Hippocampal formation (tissue), 2 donors: ENCODE measurements at regions not wholly inside any gene's neighbourhood (a gene's known extent, or its start where the extent isn't known, plus 50 kb on each side); places are given as distances from the start of the nearest gene placed in this dataset.

Source experiments
- DNase-seq, 2 donors: peaks; one replicate each; lab custom pipeline; 2025; lab: John Stamatoyannopoulos, UW

GRCh38 chr5:116848954-116849581 lies 274.4 kb upstream of the SEMA6A start:
- DNase-seq: no peak

GRCh38 chr5:116847960-116848359 lies 273.3 kb upstream of the SEMA6A start:
- no peak for DNase-seq

- DNase-seq: no peak
These were observed 269.4 kb upstream of the SEMA6A start for GRCh38 chr5:116844015-116844414.

- no peak for DNase-seq
These were observed 267.9 kb upstream of the SEMA6A start for GRCh38 chr5:116842514-116842961.

- DNase-seq: no peak
These were observed 267.1 kb upstream of the SEMA6A start for GRCh38 chr5:116841734-116842133.

- no peak for DNase-seq
These were observed 263.5 kb upstream of the SEMA6A start for GRCh38 chr5:116838011-116838536.

GRCh38 chr5:116834796-116835515 lies 260.3 kb upstream of the SEMA6A start:
- DNase-seq: no peak

- DNase-seq: no peak
These were observed 255.5 kb upstream of the SEMA6A start for GRCh38 chr5:116830079-116830478.

- no peak for DNase-seq
These were observed 252.5 kb upstream of the SEMA6A start for GRCh38 chr5:116827078-116827477.

GRCh38 chr5:116825486-116825885 lies 250.9 kb upstream of the SEMA6A start:
- no peak for DNase-seq

- no peak for DNase-seq
These were observed 250.3 kb upstream of the SEMA6A start for GRCh38 chr5:116824751-116825438.

GRCh38 chr5:116814626-116815385 lies 240.2 kb upstream of the SEMA6A start:
- no peak for DNase-seq

GRCh38 chr5:116813906-116814305 lies 239.3 kb upstream of the SEMA6A start:
- DNase-seq: no peak

- no peak for DNase-seq
These were observed 238.7 kb upstream of the SEMA6A start for GRCh38 chr5:116813356-116813755.

GRCh38 chr5:116810951-116811350 lies 236.3 kb upstream of the SEMA6A start:
- no peak for DNase-seq

GRCh38 chr5:116806836-116807235 lies 232.2 kb upstream of the SEMA6A start:
- no peak for DNase-seq

- no peak for DNase-seq
These were observed 224.8 kb upstream of the SEMA6A start for GRCh38 chr5:116799401-116799800.

GRCh38 chr5:116795189-116795588 lies 220.6 kb upstream of the SEMA6A start:
- DNase-seq: no peak

GRCh38 chr5:116789522-116789921 lies 214.9 kb upstream of the SEMA6A start:
- DNase-seq: no peak

GRCh38 chr5:116788851-116789403 lies 214.3 kb upstream of the SEMA6A start:
- no peak for DNase-seq

- no peak for DNase-seq
These were observed 212.9 kb upstream of the SEMA6A start for GRCh38 chr5:116787570-116787969.

GRCh38 chr5:116785106-116785505 lies 210.5 kb upstream of the SEMA6A start:
- no peak for DNase-seq
